ENCODE measurements at regions not wholly inside any gene's neighbourhood (a gene's known extent, or its start where the extent isn't known, plus 50 kb on each side); places are given as distances from the start of the nearest gene placed in this dataset.
"Not testable (repeated sequence)": the region's sequence is repeated elsewhere in the genome, so short reads cannot be mapped to it uniquely, and the experiment has no call there.

- no peak for DNase-seq
These were observed 202.5 kb upstream of the AHR start for GRCh38 chr7:17095931-17096330.

DNA sequence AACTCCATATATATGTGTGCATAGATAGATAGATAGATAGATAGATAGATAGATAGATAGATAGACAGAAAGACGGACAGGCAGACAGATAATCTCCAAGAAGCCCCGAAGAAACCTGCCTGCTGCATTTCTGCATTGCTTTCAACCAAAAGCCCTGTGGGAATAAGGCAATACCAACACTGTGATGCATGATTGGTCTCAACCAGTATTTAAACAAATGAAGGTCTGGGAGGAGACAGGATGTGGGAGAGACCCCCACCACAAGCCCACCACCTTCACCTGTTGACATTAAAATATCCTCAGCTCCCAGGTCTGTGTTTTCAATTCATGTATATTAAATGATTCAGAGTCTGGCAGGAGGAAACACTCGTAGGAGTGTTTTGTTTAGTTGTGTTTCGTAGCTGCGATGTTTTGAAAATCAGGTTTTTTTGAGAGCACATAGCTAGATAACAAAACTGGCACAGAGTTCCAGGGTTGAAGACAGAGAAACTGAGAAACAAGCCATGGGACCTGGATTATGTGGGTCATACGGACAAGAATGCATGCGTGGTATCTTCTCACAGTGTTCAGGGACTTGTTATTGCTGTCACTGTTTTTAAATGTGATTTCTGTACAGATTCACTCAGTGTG lies 200.7 kb upstream of the AHR start:
- DNase-seq = no peak

- DNase-seq = no peak
These were observed 199.9 kb upstream of the AHR start for GRCh38 chr7:17098515-17098914.

- DNase-seq = no peak
These were observed 199.1 kb upstream of the AHR start for GRCh38 chr7:17099083-17099973.

- not testable (repeated sequence) for DNase-seq
These were observed 198.4 kb upstream of the AHR start for GRCh38 chr7:17099974-17100509.

GRCh38 chr7:17101207-17101696 lies 197.2 kb upstream of the AHR start:
- no peak for DNase-seq

- no peak for DNase-seq
These were observed 195.3 kb upstream of the AHR start for GRCh38 chr7:17103170-17103569.

GRCh38 chr7:17103984-17104383 lies 194.5 kb upstream of the AHR start:
- DNase-seq = no peak

DNA sequence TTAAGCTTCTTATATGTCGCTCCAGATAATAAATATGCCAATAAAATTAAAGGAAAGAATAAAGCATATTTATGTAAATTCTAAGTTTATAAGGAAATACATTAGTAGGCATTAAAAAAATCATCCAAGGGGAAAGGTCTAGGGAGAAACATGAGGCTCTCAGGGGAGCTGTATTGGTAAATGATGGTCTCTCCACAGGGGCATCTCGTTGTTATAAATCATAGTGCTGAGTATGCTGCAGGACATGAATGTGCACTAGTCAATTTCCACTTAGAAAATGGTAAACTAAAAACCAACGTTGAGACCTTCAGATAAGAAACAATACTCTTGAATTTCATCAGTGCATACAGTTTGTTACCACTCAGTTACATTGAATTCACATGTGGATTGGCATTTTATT lies 194.0 kb upstream of the AHR start:
- DNase-seq = no peak

DNA sequence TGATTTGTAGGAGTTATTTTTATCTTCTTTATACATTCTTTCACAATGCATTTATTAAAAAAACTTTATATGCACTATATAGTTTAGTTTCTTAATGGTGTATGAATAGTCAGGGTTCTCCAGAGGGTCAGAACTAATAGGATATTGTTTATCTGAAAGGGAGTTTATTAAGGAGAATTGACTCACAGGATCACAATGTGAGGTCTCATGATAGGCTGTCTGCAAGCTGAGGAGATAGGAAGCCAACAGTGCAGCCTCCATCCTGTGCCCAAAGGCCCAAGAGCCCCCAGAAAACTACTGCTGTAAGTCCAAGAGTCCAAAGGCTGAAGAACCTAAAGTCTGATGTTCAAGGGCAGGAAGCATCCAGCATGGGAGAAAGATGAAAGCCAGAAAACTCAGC lies 192.8 kb upstream of the AHR start:
- no peak for DNase-seq

DNA sequence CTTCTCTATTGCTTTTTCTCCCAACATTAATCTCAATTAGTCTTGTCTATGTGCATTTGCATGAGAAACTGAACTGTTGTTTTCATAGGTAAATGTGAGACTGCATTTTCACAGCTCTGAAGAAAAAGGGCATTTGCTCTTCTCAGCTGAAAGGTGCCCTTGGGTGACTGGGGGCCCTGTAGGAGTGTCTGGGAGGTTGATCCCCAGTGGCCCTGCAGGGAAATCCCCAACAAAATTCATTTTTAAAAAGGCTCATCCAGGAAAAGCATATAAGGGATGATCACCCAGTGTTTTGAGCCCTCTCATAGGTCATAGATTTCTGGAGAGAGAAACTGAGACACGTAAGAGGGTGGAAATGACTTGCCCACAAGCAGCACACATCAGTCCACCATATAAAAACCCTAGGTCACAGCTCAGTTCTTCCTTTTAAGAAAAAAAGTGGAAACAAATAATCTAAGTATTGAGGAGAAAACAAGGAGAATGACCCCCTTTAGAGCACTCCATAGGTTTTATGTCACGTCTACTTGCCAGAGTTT lies 190.3 kb upstream of the AHR start:
- DNase-seq = no peak

DNA sequence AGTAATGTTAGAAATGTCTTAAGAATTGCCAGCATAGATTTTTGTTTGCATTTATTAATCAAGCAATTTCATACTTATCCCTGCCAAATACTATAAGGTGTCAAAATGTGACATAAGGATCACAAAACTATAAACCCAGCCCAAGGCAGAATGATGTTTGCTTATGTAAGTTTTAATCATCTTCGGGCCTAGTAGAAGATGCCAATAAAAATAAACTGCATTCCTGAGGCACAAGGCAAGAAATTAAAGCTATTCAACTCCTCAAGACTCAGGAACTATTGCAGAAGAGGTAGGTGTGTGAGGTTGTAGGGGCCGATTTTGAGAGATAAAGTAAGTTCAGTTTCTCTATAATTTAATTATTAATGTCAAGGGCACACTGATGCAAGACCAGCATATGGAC lies 189.4 kb upstream of the AHR start:
- no peak for DNase-seq

DNA sequence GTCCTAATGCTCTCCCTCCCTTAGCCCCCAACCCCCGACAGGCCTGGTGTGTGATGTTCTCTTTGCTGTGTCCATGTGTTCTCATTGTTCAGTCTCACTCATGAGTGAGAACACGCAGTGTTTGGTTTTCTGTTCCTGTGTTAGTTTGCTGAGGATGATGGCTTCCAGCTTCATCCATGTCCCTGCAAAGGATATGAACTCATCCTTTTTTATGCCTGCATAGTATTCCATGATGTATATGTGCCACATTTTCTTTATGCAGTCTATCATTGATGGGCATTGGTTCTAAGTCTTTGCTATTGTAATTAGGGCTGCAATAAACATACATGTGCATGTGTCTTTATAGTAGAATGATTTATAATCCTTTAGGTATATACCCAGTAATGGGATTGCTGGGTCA lies 184.7 kb upstream of the AHR start:
- not testable (repeated sequence) for DNase-seq

DNA sequence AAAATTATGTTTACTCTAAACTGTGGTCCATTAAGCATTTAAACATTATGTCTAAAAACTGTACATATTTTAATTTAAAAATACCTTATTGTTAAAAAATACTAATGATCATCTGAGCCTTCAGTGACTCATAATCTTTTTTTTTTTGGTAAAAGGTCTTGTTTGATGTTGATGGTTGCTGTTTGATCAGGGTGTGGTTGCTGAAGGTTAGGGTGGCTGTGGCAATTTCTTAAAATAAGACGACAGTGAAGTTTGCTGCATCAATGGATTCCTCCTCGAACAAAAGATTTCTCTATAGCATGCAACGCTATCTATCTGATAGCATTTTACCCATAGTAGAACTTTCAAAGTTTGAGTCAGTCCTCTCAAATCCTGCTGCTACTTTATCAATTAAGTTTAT lies 180.0 kb upstream of the AHR start:
- no peak for DNase-seq

GRCh38 chr7:17120756-17121155 lies 177.7 kb upstream of the AHR start:
- DNase-seq = no peak

GRCh38 chr7:17121671-17122070 lies 176.8 kb upstream of the AHR start:
- DNase-seq = no peak

GRCh38 chr7:17123020-17123419 lies 175.4 kb upstream of the AHR start:
- DNase-seq = no peak

GRCh38 chr7:17126413-17127268 lies 171.8 kb upstream of the AHR start:
- DNase-seq = no peak

DNA sequence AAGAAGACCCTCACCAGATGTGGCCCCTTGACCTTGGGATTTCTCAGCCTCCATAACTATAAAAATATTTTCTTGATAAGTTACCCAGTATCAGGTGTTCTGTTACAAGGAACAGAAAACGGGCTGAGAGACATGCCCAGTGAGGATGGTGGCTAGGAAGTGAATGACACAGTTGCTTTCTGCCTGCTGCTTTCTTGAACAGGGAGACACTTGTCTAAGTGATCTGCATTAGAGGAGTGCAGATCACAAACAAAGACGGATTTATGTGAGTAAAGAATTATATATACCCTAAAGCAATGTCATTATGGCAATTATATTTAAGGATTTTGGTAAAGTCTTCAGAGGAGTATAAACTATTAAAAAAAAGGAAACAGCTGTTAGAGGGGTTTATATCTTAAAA lies 169.2 kb upstream of the AHR start:
- DNase-seq = no peak

GRCh38 chr7:17130281-17131059 lies 168.0 kb upstream of the AHR start:
- DNase-seq = no peak

DNA sequence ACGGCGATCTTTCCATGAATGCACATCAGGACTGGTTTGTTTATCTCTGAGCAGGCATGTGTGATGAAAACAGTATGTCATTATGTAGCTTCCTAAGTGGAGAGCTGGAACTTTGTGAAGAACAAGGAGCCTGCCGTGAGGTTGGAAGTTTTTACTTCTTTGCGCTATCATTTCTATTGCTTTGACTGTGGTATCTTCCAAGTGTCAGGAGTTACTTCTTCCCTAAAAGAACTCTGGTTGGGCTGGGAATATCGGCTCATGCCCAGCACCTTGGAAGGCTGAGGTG lies 167.4 kb upstream of the AHR start:
- no peak for DNase-seq

DNA sequence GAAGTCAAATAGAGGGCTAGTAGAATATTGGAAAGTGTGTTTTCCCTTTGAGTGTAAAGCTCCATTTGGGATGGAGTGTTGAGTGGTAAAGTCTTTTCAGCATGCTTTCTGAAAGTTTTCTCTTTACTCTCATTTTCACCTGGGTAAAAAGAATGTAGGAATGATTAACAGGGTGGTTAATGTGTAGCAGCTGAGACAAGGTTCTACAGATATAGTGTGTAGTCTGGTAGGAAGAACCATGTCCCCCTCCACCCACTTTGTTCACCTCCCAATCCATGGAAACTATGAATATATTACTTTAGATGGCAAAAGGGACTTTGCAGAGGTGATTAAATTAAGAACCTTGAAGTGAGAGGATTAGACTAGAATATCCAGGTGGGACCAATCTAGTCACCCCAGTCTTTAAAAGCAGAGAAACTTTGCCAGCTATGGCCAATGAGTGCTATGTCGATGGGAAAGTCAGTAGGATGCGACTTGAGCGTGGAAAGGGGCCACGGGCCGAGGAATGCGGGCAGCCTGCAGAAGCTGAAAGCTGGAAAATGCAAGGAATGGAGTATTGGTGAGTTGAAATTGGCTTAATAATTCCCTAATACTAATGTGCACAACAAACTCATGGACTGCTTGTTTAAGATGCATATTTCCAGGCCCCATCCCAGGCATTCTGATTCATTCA lies 166.3 kb upstream of the AHR start:
- DNase-seq = no peak
